Pancreas (tissue), 10 donors: ENCODE measurements at regions not wholly inside any gene's neighbourhood (a gene's known extent, or its start where the extent isn't known, plus 50 kb on each side); places are given as distances from the start of the nearest gene placed in this dataset.
"Not testable (repeated sequence)": the region's sequence is repeated elsewhere in the genome, so short reads cannot be mapped to it uniquely, and the experiment has no call there.

ENCODE experiments used
- ATAC-seq, 4 donors: fragments of 200-7000 bp; cut with Tn5 transposase; one replicate each; pipeline versions ENCODE4 v1.8.0 to v1.9.1; 2020; ENCODE audit warnings: mild to moderate bottlenecking in 4 of 4, moderate library complexity in 4 of 4
- DNase-seq, 6 donors: peaks; one replicate each; pipeline ENCODE4 v3.0.0-alpha.2; 2020
- FAIRE-seq: peaks from 2 replicates; lab custom pipeline; 2012; peaks lifted over from hg19 to GRCh38; lab: Jason Lieb, UNC
- H3K27ac ChIP-seq, 4 donors: fragments of 200-600 bp; sonication (generic); 1 replicate in 3 of 4; 2 replicates in 1 of 4; pipeline versions ENCODE4 v1.5.0 to v1.8.0; 2020
- H3K27me3 ChIP-seq, 4 donors: fragments of 200-600 bp; one replicate each; pipeline ENCODE4 v1.8.0; 2021
- H3K36me3 ChIP-seq, 3 donors: fragments of 200-600 bp; sonication (generic) in 1 of 3; one replicate each; pipeline versions ENCODE4 v1.5.0 to v1.8.0; 2020 to 2021
- H3K4me1 ChIP-seq, 3 donors: fragments of 200-600 bp; one replicate each; pipeline ENCODE4 v1.8.0; 2021
- H3K4me3 ChIP-seq, 4 donors: fragments of 200-600 bp; sonication (generic) in 2 of 4; one replicate each; pipeline versions ENCODE4 v1.5.0 to v1.8.0; 2020 to 2021
- H3K9me3 ChIP-seq, 4 donors: fragments of 200-600 bp; one replicate each; pipeline ENCODE4 v1.8.0; 2021
- CTCF ChIP-seq, 4 donors: fragments of 200-600 bp; sonication (generic) in 3 of 4; IDR thresholded peaks; one replicate each; pipeline versions ENCODE4 v1.5.0 to v1.8.0; 2021; ENCODE audit warnings: antibody characterized with exemption in 4 of 4
- WGBS, 2 donors: extraction: QIAGEN DNeasy Blood & Tissue Kit; methylation state at CpG; one replicate each; pipeline ENCODE4 v1.1.7; 2013; 5-methylcytosine and 5-hydroxymethylcytosine counted together
- intact Hi-C, 3 donors: fragments of 100-400 bp; cut with DNase I; formaldehyde crosslinking; loops; one replicate each; pipeline versions ENCODE4 v1.11.1 to v1.14.2; 2022
- donor health status: healthy with polysubstance abuse.
- donor health status: DM: no; HTN: no; CAD: no; lungs with moderate emphysema.
- donor health status: DM: no; HTN: no; CAD: no.
- donor health status: control.
- donor health status: control.
- donor health status: Bipolar disorder and iron deficiency.
- donor health status: DM: yes; HTN: yes; CAD: no.
- donor health status: DM: no; HTN: no; CAD: no.
- donor health status: DM: no; HTN: no; CAD: no.
- donor health status: DM: yes; HTN: yes; CAD: no.

GRCh38 chr15:62326460-62327011 lies 161.5 kb upstream of the C2CD4B start:
- intact Hi-C loops, result no loop called here
- H3K27ac ChIP-seq, result no peak overlapping the region
- ATAC-seq, result no peak

GRCh38 chr15:62327406-62327805 lies 162.3 kb upstream of the C2CD4B start:
- no peaks in the 10 kb centered on the region for H3K9me3 ChIP-seq
- no peak for ATAC-seq
- intact Hi-C loops, result no loop called here
- no peak overlapping the region for H3K27ac ChIP-seq
- H3K4me3 ChIP-seq, result no peak overlapping the region
- no peak for DNase-seq
- no peaks in the 10 kb centered on the region for H3K27me3 ChIP-seq
- no peak for FAIRE-seq
- no peaks in the 10 kb centered on the region for H3K36me3 ChIP-seq
- TF ChIP-seq CTCF (IDR thresholded peaks at IDR 0.05), result no peak
- no peaks in the 10 kb centered on the region for H3K4me1 ChIP-seq
- WGBS, 2 donors, result 80 to 86% methylated on average over 5 of the region's 5 CpGs

More at GRCh38 chr15:62326460-62327011, 161.5 kb upstream of the C2CD4B start:
- TF ChIP-seq CTCF (IDR thresholded peaks at IDR 0.05), result no peak
- FAIRE-seq (no peak), DNase-seq (no peak)
- WGBS, 2 donors, result 54 to 60% methylated on average over 3 of the region's 3 CpGs
- no peaks in the 10 kb centered on the region for H3K36me3 ChIP-seq
- H3K9me3 ChIP-seq, result no peaks in the 10 kb centered on the region
- no peaks in the 10 kb centered on the region for H3K27me3 ChIP-seq
- no peaks in the 10 kb centered on the region for H3K4me1 ChIP-seq
- H3K4me3 ChIP-seq, result no peak overlapping the region

GRCh38 chr15:62332472-62332871 lies 167.4 kb upstream of the C2CD4B start:
- ATAC-seq, H3K4me3 ChIP-seq, DNase-seq, H3K36me3 ChIP-seq, H3K4me1 ChIP-seq, H3K27me3 ChIP-seq, H3K27ac ChIP-seq, H3K9me3 ChIP-seq, intact Hi-C loops, FAIRE-seq: not testable (repeated sequence)
- 97% methylated on average over 21 of the region's 29 CpGs; no CpG with 5 or more reads in 1 of the 2 donors for WGBS, 2 donors

- no peak for TF ChIP-seq CTCF (IDR thresholded peaks at IDR 0.05)
- no peaks in the 10 kb centered on the region for H3K9me3 ChIP-seq
- FAIRE-seq, result no peak
- no peak overlapping the region for H3K4me3 ChIP-seq
- H3K27ac ChIP-seq, result no peak overlapping the region
- no peaks in the 10 kb centered on the region for H3K4me1 ChIP-seq
- intact Hi-C loops, result no loop called here
- ATAC-seq, result no peak
- H3K27me3 ChIP-seq, result no peaks in the 10 kb centered on the region
- DNase-seq, result no peak
- no peaks in the 10 kb centered on the region for H3K36me3 ChIP-seq
These were observed 169.5 kb upstream of the C2CD4B start for GRCh38 chr15:62334536-62334935.

GRCh38 chr15:62337934-62338333 lies 172.8 kb upstream of the C2CD4B start:
- no peak for FAIRE-seq
- intact Hi-C loops, result no loop called here
- no peaks in the 10 kb centered on the region for H3K27me3 ChIP-seq
- H3K4me3 ChIP-seq, result no peak overlapping the region
- no peak for DNase-seq
- H3K9me3 ChIP-seq, result no peaks in the 10 kb centered on the region
- no peak overlapping the region for H3K27ac ChIP-seq
- 80 to 86% methylated on average over 4 of the region's 4 CpGs for WGBS, 2 donors
- ATAC-seq, result peak in 1 of 4 donors; percentile 12
- H3K36me3 ChIP-seq, result no peaks in the 10 kb centered on the region
- no peaks in the 10 kb centered on the region for H3K4me1 ChIP-seq
- TF ChIP-seq CTCF (IDR thresholded peaks at IDR 0.05), result no peak
